GM12878 (cell line): ENCODE measurements at regions not wholly inside any gene's neighbourhood (a gene's known extent, or its start where the extent isn't known, plus 50 kb on each side); places are given as distances from the start of the nearest gene placed in this dataset. TPM values are rescaled to one million over a fixed set of nuclear protein-coding genes. Genes with fewer than 3 reads are reported as not detected.

Source experiments
- ATAC-seq: fragments of 200-7000 bp; cut with Tn5 transposase; 3 replicates; pipeline ENCODE4 v1.9.1; 2020; ENCODE audit warnings: mild to moderate bottlenecking, moderate library complexity
- BruUV-seq: library from RNA; stranded (reverse); fragments of 400-500 nt; replicated peaks from 2 replicates; lab custom pipeline; 2021; lab: Mats Ljungman, UMichigan
- CTCF ChIA-PET: fragments of 300-600 bp; sonication (Branson Sonifier 250); formaldehyde crosslinking; extraction: SDS; loops from one replicate; lab custom pipeline; 2021; ENCODE audit warnings: inconsistent platforms; lab: Yijun Ruan, JAX
- POLR2A ChIA-PET: fragments of 350-600 bp; formaldehyde crosslinking; extraction: SDS; loops from one replicate; lab custom pipeline; 2021; ENCODE audit warnings: inconsistent platforms; lab: Charles Lee
- RAD21 ChIA-PET: fragments of 300-600 bp; sonication (Branson Sonifier 250); formaldehyde crosslinking; loops from one replicate; lab custom pipeline; 2023; ENCODE audit warnings: antibody characterized with exemption; ENCODE audit not compliant: unreplicated experiment; lab: Charles Lee
- SMC1A ChIA-PET: fragments of 300-600 bp; sonication (Branson Sonifier 250); formaldehyde crosslinking; loops from one replicate; lab custom pipeline; 2023; ENCODE audit not compliant: unreplicated experiment, uncharacterized antibody; lab: Charles Lee
- DNase-seq: peaks from one replicate; pipeline ENCODE4 v3.0.0-alpha.2; 2011; ENCODE audit warnings: low read depth, low spot score
- FAIRE-seq: peaks from 3 replicates; lab custom pipeline; 2011; peaks lifted over from hg19 to GRCh38; lab: Jason Lieb, UNC
- H2AFZ ChIP-seq: 2 replicates; pipeline ENCODE4 v1.6.0; 2011; ENCODE audit warnings: low read depth, low read length, control low read depth; ENCODE audit not compliant: control insufficient read depth
- H3K27ac ChIP-seq: 2 replicates; pipeline ENCODE4 v1.5.1; 2011; ENCODE audit warnings: control low read depth; ENCODE audit not compliant: control insufficient read depth, insufficient read depth
- H3K27me3 ChIP-seq, 2 experiments: replicated peaks in 1 of 2; 2 replicates each; pipeline versions ENCODE4 v1.6.0 to v1.6.1; 2011; ENCODE audit warnings: low read length in 1 of 2; ENCODE audit not compliant: control insufficient read depth in 2 of 2, insufficient read depth in 2 of 2
- H3K36me3 ChIP-seq, 2 experiments: 2 replicates each; pipeline ENCODE4 v1.5.1; 2011; ENCODE audit warnings: low read length in 1 of 2; ENCODE audit not compliant: control insufficient read depth in 2 of 2, insufficient read depth in 2 of 2
- H3K4me1 ChIP-seq: 2 replicates; pipeline ENCODE4 v1.6.1; 2011; ENCODE audit warnings: mild to moderate bottlenecking, low read length, moderate library complexity, mixed read lengths; ENCODE audit not compliant: control insufficient read depth, insufficient read depth
- H3K4me2 ChIP-seq: 2 replicates; pipeline ENCODE4 v1.6.0; 2011; ENCODE audit warnings: control low read depth; ENCODE audit not compliant: control insufficient read depth, insufficient read depth
- H3K4me3 ChIP-seq: fragments of 200-600 bp; sonication (generic); 2 replicates; pipeline ENCODE4 v1.5.1; 2016
- H3K79me2 ChIP-seq: 2 replicates; pipeline ENCODE4 v1.6.0; 2011; ENCODE audit warnings: low read length; ENCODE audit not compliant: control insufficient read depth, insufficient read depth
- H3K9ac ChIP-seq: 2 replicates; pipeline ENCODE4 v1.8.0; 2011; ENCODE audit warnings: low read length, control low read depth, mixed read lengths; ENCODE audit not compliant: control insufficient read depth, insufficient read depth
- H3K9me3 ChIP-seq: replicated peaks from 3 replicates; pipeline ENCODE4 v1.5.1; 2011; ENCODE audit warnings: mild to moderate bottlenecking, low read length; ENCODE audit not compliant: control insufficient read depth, insufficient read depth
- H4K20me1 ChIP-seq: 2 replicates; pipeline ENCODE4 v1.6.0; 2011; ENCODE audit not compliant: control insufficient read depth, insufficient read depth
- BCL3 ChIP-seq: IDR thresholded peaks from 2 replicates; pipeline ENCODE4 v1.6.1; 2011; ENCODE audit warnings: borderline replicate concordance, low read depth, mild to moderate bottlenecking, moderate library complexity, low read length; ENCODE audit not compliant: insufficient read depth, poor library complexity, severe bottlenecking
- HCFC1 ChIP-seq: fragments of 150-350 bp; IDR thresholded peaks from 2 replicates; pipeline ENCODE4 v1.6.1; 2014; ENCODE audit warnings: low read length
- WGBS: methylation state at CpG from one replicate; pipeline ENCODE4 v1.1.6; 2016; ENCODE audit warnings: low lambda C conversion rate; ENCODE audit not compliant: insufficient replicate concordance, insufficient coverage; ENCODE audit errors: missing lambda C conversion rate; 5-methylcytosine and 5-hydroxymethylcytosine counted together
- in situ Hi-C: fragments of 300-500 bp; cut with MboI; formaldehyde crosslinking; loops from 9 replicates; pipeline ENCODE4 v1.14.3; 2018; ENCODE audit warnings: mixed read lengths
- intact Hi-C: fragments of 100-400 bp; cut with micrococcal nuclease; formaldehyde crosslinking; loops from one replicate; pipeline ENCODE4 v1.14.2; 2022; ENCODE audit not compliant: unreplicated experiment
- microRNA-seq: library from miRNA; unstranded; fragments of <30 nt; microRNA quantifications from one replicate; pipeline ENCODE4, GENCODE V29; 2018
- small RNA-seq: library from RNA; depleted of rRNA; stranded (forward); fragments of <200 nt; gene quantifications from one replicate; pipeline ENCODE3, GENCODE V24; 2014
- TF ChIP-seq, protein P1 (sequence below): fragments of 450-650 bp; IDR thresholded peaks from 2 replicates; pipeline ENCODE4 v1.6.1; 2016; ENCODE audit warnings: mild to moderate bottlenecking

DNA sequence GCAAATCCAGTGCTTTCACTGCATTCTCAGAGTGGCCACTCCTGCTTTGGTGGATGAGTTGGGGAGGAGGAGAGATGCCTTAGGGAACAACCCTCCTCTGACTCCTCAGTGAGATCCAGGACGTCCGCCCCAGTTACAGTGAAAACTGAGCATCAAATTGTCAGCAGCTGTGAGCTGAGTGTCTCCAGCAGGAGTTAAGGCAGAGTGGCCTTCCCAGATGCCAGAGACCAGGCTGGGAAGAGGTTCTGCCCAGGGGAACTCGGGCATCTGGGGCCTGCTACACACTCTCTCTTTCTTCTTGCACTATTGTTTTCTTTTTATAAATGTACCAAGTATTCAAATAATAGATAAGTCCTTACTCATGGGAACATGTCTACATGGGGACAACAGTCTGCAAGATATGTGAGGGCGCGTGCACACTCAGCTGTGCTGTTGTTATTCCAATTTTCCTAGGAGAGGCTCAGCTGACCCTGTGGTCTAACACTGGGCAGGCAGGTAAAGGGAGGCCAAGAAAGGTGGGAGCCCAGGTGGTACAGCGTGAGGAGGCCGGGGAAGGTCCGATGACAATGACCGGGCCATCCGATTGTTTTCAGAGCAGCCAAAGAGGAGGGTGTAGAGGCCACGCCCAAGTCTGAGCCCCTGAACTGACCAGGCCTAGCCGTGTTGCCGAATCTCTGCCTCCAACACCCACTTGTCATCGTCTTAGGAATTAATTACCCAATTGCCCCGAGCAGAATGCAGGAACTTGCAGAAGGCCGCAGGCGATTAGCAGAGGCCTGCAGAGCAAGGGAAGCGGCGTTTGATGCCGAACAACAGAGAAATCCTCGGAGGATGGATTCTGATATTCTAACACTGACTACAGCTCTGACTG lies 166.9 kb downstream of the ANAPC1 start:
- in situ Hi-C loops: loop anchor here (25.0 kb wide), 2 partner anchors 230 to 905 kb away; no protein-coding TSS in a partner anchor
- CTCF ChIA-PET: no interaction called here
- no peaks in the 10 kb centered on the region for H4K20me1 ChIP-seq

More for the DNA sequence above, 166.9 kb downstream of the ANAPC1 start:
- POLR2A ChIA-PET: no interaction called here
- intact Hi-C loops: no loop called here
- no peak for FAIRE-seq
- Histone ChIP-seq H2AFZ (no peak overlapping the region), H3K27ac (no peak overlapping the region), H3K4me1 (no peaks in the 10 kb centered on the region), H3K79me2 (no peaks in the 10 kb centered on the region)
- BruUV-seq: no TSS peak
- WGBS: 76% methylated on average over 21 of the region's 21 CpGs
- SMC1A ChIA-PET: no interaction called here
- no peak for TF ChIP-seq HCFC1
- no peak for TF ChIP-seq BCL3
- TF ChIP-seq, protein P1, sequence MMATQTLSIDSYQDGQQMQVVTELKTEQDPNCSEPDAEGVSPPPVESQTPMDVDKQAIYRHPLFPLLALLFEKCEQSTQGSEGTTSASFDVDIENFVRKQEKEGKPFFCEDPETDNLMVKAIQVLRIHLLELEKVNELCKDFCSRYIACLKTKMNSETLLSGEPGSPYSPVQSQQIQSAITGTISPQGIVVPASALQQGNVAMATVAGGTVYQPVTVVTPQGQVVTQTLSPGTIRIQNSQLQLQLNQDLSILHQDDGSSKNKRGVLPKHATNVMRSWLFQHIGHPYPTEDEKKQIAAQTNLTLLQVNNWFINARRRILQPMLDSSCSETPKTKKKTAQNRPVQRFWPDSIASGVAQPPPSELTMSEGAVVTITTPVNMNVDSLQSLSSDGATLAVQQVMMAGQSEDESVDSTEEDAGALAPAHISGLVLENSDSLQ: no peak
- TF ChIP-seq, all 136 proteins: peak for 0
- Histone ChIP-seq H3K9me3 (no peaks in the 10 kb centered on the region; the same call in 2 of the 3 replicates), H3K27me3 (no peaks in the 10 kb centered on the region; a peak in 1 of 4 replicates), H3K36me3 (no peaks in the 10 kb centered on the region), H3K4me3 (no peak overlapping the region), H3K4me2 (no peak overlapping the region), H3K9ac (no peak overlapping the region)
- ATAC-seq (no peak), DNase-seq (no peak)
- RAD21 ChIA-PET: no interaction called here

Small RNA genes in the stretch of these regions (microRNA-seq; reads per million reads assigned to microRNA genes)
- not detected for gene MIR4435-2

Small RNA genes in the stretch of these regions (small RNA-seq; reads per million reads assigned to genes)
- not detected for gene MIR4435-2
